ENCODE measurements at regions not wholly inside any gene's neighbourhood (a gene's known extent, or its start where the extent isn't known, plus 50 kb on each side); places are given as distances from the start of the nearest gene placed in this dataset.
"Not testable (repeated sequence)": the region's sequence is repeated elsewhere in the genome, so short reads cannot be mapped to it uniquely, and the experiment has no call there.

DNA sequence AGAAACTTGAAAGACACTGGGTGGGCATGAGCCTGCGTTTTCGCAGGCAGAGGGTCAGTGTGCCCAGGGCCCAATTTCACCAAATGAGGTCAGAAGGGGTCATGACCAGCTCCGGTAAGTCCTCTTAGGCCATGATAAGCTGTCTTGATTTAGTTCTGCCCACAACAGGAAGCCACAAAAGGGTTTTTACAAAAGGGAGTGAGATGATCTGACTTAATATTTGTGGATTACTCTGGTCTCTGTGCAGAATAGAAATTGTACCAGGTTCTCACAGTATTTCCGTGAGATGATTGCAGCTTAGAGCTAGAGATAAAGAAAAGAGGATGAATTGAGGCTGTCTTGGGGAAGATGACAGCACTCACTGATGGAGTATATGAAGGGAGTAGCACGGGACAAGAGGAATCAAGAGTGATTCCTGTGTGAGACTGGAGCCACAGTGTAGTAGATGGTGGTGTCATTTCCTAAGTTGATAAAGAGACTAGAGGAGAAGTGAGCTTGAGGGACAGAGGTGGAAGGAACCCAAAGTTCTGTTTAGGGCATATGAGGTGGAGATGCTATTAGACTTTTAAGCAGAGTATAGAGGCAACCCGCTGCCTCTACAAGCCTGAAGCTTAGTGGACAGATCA lies 288.3 kb upstream of the AMIGO2 start:
- TF ChIP-seq, protein P1, sequence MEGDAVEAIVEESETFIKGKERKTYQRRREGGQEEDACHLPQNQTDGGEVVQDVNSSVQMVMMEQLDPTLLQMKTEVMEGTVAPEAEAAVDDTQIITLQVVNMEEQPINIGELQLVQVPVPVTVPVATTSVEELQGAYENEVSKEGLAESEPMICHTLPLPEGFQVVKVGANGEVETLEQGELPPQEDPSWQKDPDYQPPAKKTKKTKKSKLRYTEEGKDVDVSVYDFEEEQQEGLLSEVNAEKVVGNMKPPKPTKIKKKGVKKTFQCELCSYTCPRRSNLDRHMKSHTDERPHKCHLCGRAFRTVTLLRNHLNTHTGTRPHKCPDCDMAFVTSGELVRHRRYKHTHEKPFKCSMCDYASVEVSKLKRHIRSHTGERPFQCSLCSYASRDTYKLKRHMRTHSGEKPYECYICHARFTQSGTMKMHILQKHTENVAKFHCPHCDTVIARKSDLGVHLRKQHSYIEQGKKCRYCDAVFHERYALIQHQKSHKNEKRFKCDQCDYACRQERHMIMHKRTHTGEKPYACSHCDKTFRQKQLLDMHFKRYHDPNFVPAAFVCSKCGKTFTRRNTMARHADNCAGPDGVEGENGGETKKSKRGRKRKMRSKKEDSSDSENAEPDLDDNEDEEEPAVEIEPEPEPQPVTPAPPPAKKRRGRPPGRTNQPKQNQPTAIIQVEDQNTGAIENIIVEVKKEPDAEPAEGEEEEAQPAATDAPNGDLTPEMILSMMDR (IDR thresholded peaks at IDR 0.05; ENCODE audit: control extremely low read depth, extremely low read depth, low read depth, missing control alignments) = no peak
- no peak for DNase-seq (ENCODE audit: extremely low spot score)
- CTCF ChIA-PET = interaction anchor here (0.9 kb wide), 1 partner anchor 12 kb away, joined by 3 read pairs; no protein-coding TSS in a partner anchor
- POLR2A ChIA-PET = no interaction called here

DNA sequence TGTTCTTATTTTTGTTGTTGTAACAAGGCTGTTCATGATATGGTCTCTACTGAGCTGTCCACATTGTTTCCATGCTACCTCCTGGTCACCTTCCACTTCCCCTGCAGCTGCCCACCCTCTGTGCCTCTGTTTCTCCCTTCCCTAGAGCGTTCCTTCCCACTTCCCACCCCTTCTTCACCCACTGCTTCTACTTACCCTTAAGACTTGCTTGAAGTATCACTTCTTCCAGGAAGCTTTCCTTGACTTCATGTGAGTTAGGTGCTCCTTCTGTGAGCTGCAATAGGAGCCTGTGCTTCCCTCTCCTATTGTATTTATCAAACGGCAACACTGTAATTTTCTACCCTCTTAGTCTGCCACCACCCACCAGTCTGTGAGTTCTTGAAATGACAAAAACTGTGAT lies 286.8 kb upstream of the AMIGO2 start:
- CTCF ChIA-PET = no interaction called here
- TF ChIP-seq, protein P1 (IDR thresholded peaks at IDR 0.05; ENCODE audit: control extremely low read depth, extremely low read depth, low read depth, missing control alignments) = no peak
- no peak for DNase-seq (ENCODE audit: extremely low spot score)
- POLR2A ChIA-PET = no interaction called here

DNA sequence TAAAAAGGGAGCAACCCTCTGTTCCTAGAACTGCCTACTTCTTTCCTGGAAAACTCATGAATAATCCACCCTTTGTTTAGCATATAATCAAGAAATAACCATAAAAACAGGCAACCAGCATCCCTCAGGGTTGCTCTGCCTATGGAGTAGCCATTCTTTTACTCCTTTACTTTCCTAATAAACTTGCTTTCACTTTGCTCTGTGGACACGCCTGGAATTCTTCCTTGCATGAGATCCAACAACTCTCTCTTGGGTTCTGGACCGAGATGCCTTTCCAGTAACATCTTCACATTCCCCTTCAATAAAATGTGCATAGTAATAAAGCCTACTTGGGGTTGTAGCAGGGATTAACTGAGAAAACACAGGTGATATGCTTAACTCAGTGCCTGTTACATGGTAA lies 286.4 kb upstream of the AMIGO2 start:
- ChIA-PET POLR2A (no interaction called here), CTCF (no interaction called here)
- no peak for DNase-seq (ENCODE audit: extremely low spot score)
- TF ChIP-seq, protein P1 (IDR thresholded peaks at IDR 0.05; ENCODE audit: control extremely low read depth, extremely low read depth, low read depth, missing control alignments) = no peak

GRCh38 chr12:47365443-47366076 lies 285.8 kb upstream of the AMIGO2 start:
- DNase-seq (ENCODE audit: extremely low spot score); POLR2A ChIA-PET; CTCF ChIA-PET: not testable (repeated sequence)

GRCh38 chr12:47364261-47364660 lies 284.5 kb upstream of the AMIGO2 start:
- no peak for DNase-seq (ENCODE audit: extremely low spot score)
- ChIA-PET POLR2A (interaction anchor here (0.6 kb wide), 1 partner anchor 1373 kb away, joined by 4 read pairs; no protein-coding TSS in a partner anchor), CTCF (no interaction called here)
- TF ChIP-seq, protein P1 (IDR thresholded peaks at IDR 0.05; ENCODE audit: control extremely low read depth, extremely low read depth, low read depth, missing control alignments) = no peak

DNA sequence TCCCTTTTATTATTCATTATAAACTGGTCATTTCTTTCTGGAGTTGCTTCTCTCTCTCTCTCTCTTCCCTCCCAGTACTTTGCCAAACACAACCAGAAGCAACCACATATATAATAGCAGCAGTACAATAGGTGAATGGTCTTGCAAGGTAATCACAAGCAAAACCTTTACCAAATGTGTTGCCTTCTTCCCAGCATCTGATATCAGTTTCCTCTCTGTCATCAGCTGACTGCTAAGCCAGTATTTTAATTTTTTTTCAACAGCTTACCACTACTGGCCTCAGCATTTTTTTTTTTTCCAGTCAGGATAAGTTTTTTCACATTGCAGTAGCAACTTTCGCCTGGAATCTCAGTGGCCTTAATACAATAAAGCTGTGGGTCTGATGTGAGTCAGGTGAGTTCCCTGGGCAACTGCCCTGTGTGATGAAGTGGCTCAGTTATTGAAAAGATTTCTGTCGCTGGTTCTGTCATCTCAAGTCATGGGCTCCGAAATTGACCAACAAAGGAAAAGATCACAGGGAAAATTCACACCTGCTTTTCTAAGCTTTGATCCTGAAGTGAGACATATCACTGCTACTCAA lies 282.5 kb upstream of the AMIGO2 start:
- TF ChIP-seq, protein P1 (IDR thresholded peaks at IDR 0.05; ENCODE audit: control extremely low read depth, extremely low read depth, low read depth, missing control alignments) = no peak
- POLR2A ChIA-PET = no interaction called here
- no peak for DNase-seq (ENCODE audit: extremely low spot score)
- CTCF ChIA-PET = interaction anchor here (1.5 kb wide), 1 partner anchor 16 kb away, joined by 3 read pairs; no protein-coding TSS in a partner anchor

- ChIA-PET POLR2A (no interaction called here), CTCF (interaction anchor here (1.5 kb wide), 1 partner anchor 15 kb away, joined by 3 read pairs; no protein-coding TSS in a partner anchor)
- peak; percentile 21 for DNase-seq (ENCODE audit: extremely low spot score)
- TF ChIP-seq, protein P1 (IDR thresholded peaks at IDR 0.05; ENCODE audit: control extremely low read depth, extremely low read depth, low read depth, missing control alignments) = peak; percentile 20
Observed at GRCh38 chr12:47361389-47362021, 281.7 kb upstream of the AMIGO2 start.
